Lung (tissue), 11 donors: ENCODE measurements at regions not wholly inside any gene's neighbourhood (a gene's known extent, or its start where the extent isn't known, plus 50 kb on each side); places are given as distances from the start of the nearest gene placed in this dataset.

Experiments used
- ATAC-seq: fragments of 200-7000 bp; cut with Tn5 transposase; one replicate; pipeline ENCODE4 v1.9.1; 2020; ENCODE audit warnings: moderate number of reproducible peaks; ENCODE audit not compliant: insufficient read depth, low FRiP score
- DNase-seq, 3 donors: peaks; one replicate each; pipeline ENCODE4 v3.0.0-alpha.2; 2013 to 2017
- H3K27ac ChIP-seq, 2 donors: one replicate each; pipeline ENCODE4 v1.5.1; 2013; ENCODE audit warnings: mild to moderate bottlenecking in 2 of 2, moderate library complexity in 2 of 2, control low read depth in 1 of 2, inconsistent platforms in 1 of 2, low read depth in 1 of 2, low read length in 1 of 2
- H3K27me3 ChIP-seq, 3 donors: one replicate each; pipeline ENCODE4 v1.5.1; 2013; ENCODE audit warnings: low read length in 2 of 3; ENCODE audit not compliant: control insufficient read depth in 3 of 3, insufficient read depth in 3 of 3
- H3K36me3 ChIP-seq, 4 donors: one replicate each; pipeline ENCODE4 v1.5.1; 2013; ENCODE audit warnings: low read length in 4 of 4, mild to moderate bottlenecking in 1 of 4, moderate library complexity in 1 of 4; ENCODE audit not compliant: control insufficient read depth in 4 of 4, insufficient read depth in 4 of 4
- H3K4me1 ChIP-seq, 5 donors: one replicate each; pipeline ENCODE4 v1.5.1; 2013; ENCODE audit warnings: low read length in 5 of 5, mild to moderate bottlenecking in 2 of 5, moderate library complexity in 1 of 5; ENCODE audit not compliant: control insufficient read depth in 5 of 5, insufficient read depth in 5 of 5
- H3K4me3 ChIP-seq: one replicate; pipeline ENCODE4 v1.5.1; 2013; ENCODE audit warnings: mild to moderate bottlenecking, control low read depth, moderate library complexity
- H3K9ac ChIP-seq, 2 donors: one replicate each; pipeline ENCODE4 v1.5.1; 2013; ENCODE audit warnings: low read length in 2 of 2, control low read depth in 1 of 2; ENCODE audit not compliant: insufficient read depth in 1 of 2
- H3K9me3 ChIP-seq, 4 donors: one replicate each; pipeline ENCODE4 v1.5.1; 2013; ENCODE audit warnings: low read length in 3 of 4, mild to moderate bottlenecking in 1 of 4, moderate library complexity in 1 of 4; ENCODE audit not compliant: control insufficient read depth in 4 of 4, insufficient read depth in 3 of 4
- CTCF ChIP-seq: IDR thresholded peaks from 2 replicates; pipeline ENCODE4 v1.5.1; 2012; ENCODE audit warnings: mild to moderate bottlenecking; ENCODE audit errors: control extremely low read depth, extremely low read depth
- WGBS, 2 donors: extraction: QIAGEN DNeasy Blood & Tissue Kit; methylation state at CpG; one replicate each; pipeline ENCODE4 v1.1.7; 2013; 5-methylcytosine and 5-hydroxymethylcytosine counted together
- donor health status: control.
- donor health status: control.
- donor health status: Bipolar disorder and iron deficiency.
- donor health status: healthy.
- donor health status: DM: yes; HTN: yes; CAD: no.

DNA sequence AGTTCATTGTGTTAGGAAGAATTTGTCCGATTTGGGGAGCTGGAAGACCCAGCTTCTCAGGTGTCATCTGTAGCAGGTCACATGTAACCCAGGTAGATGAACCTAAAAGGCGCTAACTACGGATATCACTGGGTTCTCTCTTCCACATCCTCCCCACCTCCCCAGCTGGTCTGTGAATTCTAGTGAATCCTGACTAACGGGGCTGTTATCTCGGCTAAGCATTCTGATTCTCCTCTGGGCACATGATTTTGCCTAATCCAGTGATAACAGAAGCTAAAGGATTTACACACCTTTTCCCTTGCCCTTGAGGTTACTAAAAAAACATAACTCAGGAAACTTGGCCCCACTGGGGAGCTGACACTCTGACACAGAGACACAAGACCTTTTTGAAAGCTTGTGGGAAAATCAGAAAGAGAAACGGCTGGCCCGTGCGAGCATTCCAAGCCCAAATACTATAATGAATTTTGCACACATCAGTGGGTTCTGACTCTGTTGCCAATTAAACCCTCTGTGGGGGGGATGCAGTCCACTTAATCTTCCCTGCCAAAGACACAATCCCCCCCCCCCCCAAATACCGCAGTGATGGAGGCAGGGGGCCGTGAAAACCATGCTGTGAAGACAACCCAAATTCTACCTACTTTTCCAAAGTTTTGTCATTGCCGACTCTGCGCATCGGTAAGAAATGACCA, 81.0 kb upstream of the FZD10 start:
- no peak for DNase-seq
- peaks cover 0 to 8% (median 0%) of the 10 kb centered on the region in 4 donors for H3K9me3 ChIP-seq
- H3K4me1 ChIP-seq = peaks cover 0 to 7% (median 0%) of the 10 kb centered on the region in 5 donors
- WGBS, 2 donors = 45 to 56% methylated on average over 13 of the region's 13 CpGs
- H3K9ac ChIP-seq = no peak overlapping the region
- H3K4me3 ChIP-seq = no peak overlapping the region
- H3K27me3 ChIP-seq = peaks cover 0 to 23% (median 14%) of the 10 kb centered on the region in 3 donors
- no peaks in the 10 kb centered on the region for H3K36me3 ChIP-seq
- TF ChIP-seq CTCF = no peak
- no peak for ATAC-seq
- H3K27ac ChIP-seq = no peak overlapping the region

DNA sequence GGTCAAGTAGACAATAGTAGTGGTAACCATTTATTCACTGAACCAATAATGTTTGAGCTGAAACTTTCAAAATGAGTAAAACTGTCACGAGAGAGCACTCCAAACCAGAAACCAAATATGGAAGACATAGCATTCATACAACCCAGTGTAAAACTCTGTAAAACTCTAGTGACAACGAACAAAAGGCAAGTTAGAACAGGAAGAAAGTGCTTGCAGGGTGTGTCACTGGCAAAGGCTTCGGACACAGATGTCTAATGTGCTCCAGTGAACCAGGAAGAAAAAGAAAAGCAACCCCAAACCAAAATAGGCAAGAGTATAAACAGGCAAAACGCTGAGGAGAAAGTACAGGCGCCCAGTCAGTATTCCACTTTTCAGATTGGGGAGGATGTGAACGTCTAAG, 79.3 kb upstream of the FZD10 start:
- no peak for TF ChIP-seq CTCF
- H3K4me3 ChIP-seq = no peak overlapping the region
- WGBS, 2 donors = 48 to 56% methylated on average over 6 of the region's 6 CpGs
- H3K9me3 ChIP-seq = peaks cover 0 to 6% (median 0%) of the 10 kb centered on the region in 4 donors
- no peak overlapping the region for H3K9ac ChIP-seq
- no peak for ATAC-seq
- peaks cover 0 to 16% (median 0%) of the 10 kb centered on the region in 5 donors for H3K4me1 ChIP-seq
- peaks cover 0 to 23% (median 14%) of the 10 kb centered on the region in 3 donors for H3K27me3 ChIP-seq
- no peak for DNase-seq
- H3K27ac ChIP-seq = no peak overlapping the region
- no peaks in the 10 kb centered on the region for H3K36me3 ChIP-seq

DNA sequence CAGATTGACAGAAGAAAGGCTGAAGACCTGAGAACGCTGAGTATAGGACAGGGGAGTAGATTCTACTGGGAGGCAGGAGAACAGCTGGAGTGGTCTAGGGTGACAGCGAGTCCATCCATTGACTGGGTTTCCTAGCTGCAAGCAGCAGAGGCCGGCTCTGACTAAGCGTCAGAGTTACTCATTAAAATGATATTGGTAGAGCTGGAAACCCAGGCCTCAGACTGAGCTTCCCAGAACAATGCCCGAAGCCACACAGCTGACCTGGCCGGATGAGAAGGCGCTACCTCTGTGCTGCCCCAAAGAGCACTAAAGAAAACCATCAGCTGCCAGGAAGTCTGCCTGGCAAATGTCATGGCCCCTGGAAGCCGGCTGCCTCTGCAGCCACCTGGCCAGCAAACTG, 78.5 kb upstream of the FZD10 start:
- no peak for TF ChIP-seq CTCF
- Histone ChIP-seq H3K36me3 (no peaks in the 10 kb centered on the region), H3K4me1 (peaks cover 0 to 16% (median 0%) of the 10 kb centered on the region in 5 donors), H3K4me3 (no peak overlapping the region), H3K27me3 (peaks cover 0 to 23% (median 14%) of the 10 kb centered on the region in 3 donors), H3K27ac (peak overlapping the region in 1 of 2 donors; percentile 14), H3K9me3 (peaks cover 0 to 6% (median 0%) of the 10 kb centered on the region in 4 donors), H3K9ac (no peak overlapping the region)
- DNase-seq = no peak
- ATAC-seq = no peak
- WGBS, 2 donors = 77 to 83% methylated on average over 8 of the region's 8 CpGs
